ENCODE measurements at regions not wholly inside any gene's neighbourhood (a gene's known extent, or its start where the extent isn't known, plus 50 kb on each side); places are given as distances from the start of the nearest gene placed in this dataset.

DNA sequence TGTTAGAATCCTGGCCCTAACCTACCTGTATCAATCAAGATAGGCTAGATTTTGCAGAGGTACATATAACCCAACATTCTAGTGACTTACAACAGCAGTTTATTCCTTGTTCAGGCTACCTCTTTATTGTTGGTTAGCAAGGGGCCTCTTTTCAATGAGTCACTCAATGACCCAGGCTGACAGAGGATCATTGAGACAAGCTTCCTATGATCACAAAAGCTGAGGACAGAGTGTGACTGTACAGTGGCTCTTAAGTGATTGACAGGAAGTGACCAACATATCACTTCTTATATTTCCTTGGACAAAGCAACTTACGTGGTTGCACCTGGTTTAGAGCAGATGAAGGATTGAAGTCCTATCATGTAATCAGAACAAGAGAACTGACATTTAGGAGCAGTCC, 740.9 kb downstream of the FRK start:
- Mint-ChIP-seq H3K4me3 (no peak overlapping the region), H3K27me3 (ENCODE audit: low read depth) (no peaks in the 10 kb centered on the region), H3K27ac (no peak overlapping the region)

DNA sequence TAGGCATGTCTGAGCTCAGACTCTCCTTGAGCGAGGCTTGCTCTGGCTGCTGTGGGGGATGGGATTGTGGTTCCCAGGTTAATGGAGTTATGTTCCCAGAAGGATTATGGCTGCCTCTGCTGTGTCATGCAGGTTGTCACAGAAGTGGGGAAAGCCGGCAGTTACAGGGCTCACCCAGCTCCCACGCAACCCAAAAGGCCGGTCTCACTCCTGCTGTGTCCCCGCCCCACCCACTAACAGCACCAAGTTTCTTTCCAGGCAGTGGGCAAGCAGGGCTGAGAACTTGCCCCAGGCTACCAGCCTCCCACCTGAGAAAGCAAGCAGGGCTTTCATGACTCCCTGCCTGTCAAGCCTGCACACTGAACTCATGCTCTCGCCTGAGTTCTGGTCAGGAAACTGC, 750.5 kb downstream of the FRK start:
- H3K9me3 Mint-ChIP-seq = peaks cover 39% of the 10 kb centered on the region
- no peak overlapping the region for H3K4me3 Mint-ChIP-seq
- no peaks in the 10 kb centered on the region for H3K4me1 Mint-ChIP-seq (ENCODE audit: low read depth)
- H3K27ac Mint-ChIP-seq = no peak overlapping the region
- no peak for DNase-seq (ENCODE audit: low spot score)
- H3K27me3 Mint-ChIP-seq (ENCODE audit: low read depth) = no peaks in the 10 kb centered on the region
- H3K36me3 Mint-ChIP-seq (ENCODE audit: low read depth) = no peaks in the 10 kb centered on the region

More for the DNA sequence above, 740.9 kb downstream of the FRK start:
- no peak for DNase-seq (ENCODE audit: low spot score)
- no peaks in the 10 kb centered on the region for H3K9me3 Mint-ChIP-seq
- H3K36me3 Mint-ChIP-seq (ENCODE audit: low read depth) = no peaks in the 10 kb centered on the region
- no peaks in the 10 kb centered on the region for H3K4me1 Mint-ChIP-seq (ENCODE audit: low read depth)

DNA sequence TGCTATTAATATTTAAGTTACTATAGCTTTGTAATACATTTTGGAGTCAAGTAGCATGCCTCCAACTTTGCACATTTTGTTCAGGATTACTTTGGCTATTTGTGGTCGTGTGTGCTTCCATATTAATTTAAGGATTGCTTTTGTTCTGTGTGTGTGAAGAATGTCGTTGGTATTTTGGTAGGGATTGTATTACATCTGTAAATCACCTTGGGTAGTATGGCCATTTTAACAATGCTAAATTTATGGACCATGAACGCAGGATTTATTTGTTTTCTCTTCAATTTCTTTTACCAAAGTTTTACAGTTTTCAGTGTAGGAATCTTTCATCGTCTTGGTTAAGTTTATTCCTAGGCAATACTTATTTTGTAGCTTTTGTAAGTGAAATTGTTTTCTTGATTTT, 758.0 kb downstream of the FRK start:
- Mint-ChIP-seq H3K4me3 (no peak overlapping the region), H3K9me3 (peaks cover 29% of the 10 kb centered on the region), H3K27ac (no peak overlapping the region), H3K36me3 (ENCODE audit: low read depth) (no peaks in the 10 kb centered on the region), H3K27me3 (ENCODE audit: low read depth) (no peaks in the 10 kb centered on the region), H3K4me1 (ENCODE audit: low read depth) (no peaks in the 10 kb centered on the region)
- DNase-seq (ENCODE audit: low spot score) = no peak

DNA sequence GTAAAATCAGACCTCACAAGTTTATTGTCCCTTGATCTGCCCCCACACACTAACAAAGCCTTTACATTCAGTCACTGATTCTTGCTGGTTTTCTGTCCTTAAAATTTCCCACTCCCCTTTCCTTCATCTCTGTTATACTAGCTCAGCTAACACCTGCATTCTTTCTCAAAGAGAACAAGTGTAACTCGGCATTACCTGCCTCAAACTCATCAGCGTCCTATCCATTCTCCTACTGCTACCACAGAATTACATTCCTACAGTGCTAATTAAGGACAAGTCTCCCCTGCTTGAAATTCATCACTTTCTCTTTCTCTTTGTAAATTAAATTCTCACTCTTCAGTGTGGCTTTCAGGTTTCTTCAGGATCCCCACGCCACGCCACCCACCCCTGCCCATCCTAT, 773.2 kb downstream of the FRK start:
- Mint-ChIP-seq H3K27me3 (ENCODE audit: low read depth) (no peaks in the 10 kb centered on the region), H3K27ac (no peak overlapping the region), H3K36me3 (ENCODE audit: low read depth) (no peaks in the 10 kb centered on the region), H3K4me1 (ENCODE audit: low read depth) (no peaks in the 10 kb centered on the region), H3K4me3 (no peak overlapping the region), H3K9me3 (peaks cover 7% of the 10 kb centered on the region)
- DNase-seq (ENCODE audit: low spot score) = no peak

DNA sequence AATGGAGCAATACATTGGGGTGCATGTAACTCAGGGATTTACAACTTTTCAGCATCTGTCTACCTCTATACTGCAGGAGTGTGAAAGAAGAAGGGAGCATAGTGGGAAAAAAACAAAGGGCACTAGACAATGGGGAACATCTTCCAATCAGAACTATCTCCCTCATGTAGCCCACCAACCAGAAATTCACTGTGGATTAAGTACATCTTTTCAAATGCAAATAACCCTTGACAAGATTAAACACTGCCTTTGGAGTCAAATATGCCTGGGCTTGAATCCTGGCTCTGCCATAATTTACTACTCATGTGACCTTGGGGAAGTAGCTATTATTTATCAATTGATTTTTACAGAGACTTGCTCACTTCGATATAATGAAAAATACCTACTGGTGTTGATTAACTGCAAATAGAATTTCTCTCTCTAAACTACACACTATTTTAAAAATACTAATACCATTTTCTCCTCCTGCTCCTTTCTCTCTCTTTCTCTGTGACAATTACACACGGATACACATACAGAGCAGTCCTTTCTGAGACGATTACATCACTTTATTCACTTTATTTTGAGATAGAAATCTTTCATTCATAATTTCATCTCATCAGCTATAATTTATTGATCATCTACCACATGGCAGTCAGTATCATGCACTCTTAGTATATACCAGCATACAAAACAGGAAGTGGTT, 783.7 kb downstream of the FRK start:
- Mint-ChIP-seq H3K9me3 (peaks cover 5% of the 10 kb centered on the region), H3K27me3 (ENCODE audit: low read depth) (no peaks in the 10 kb centered on the region), H3K36me3 (ENCODE audit: low read depth) (no peaks in the 10 kb centered on the region), H3K4me1 (ENCODE audit: low read depth) (no peaks in the 10 kb centered on the region), H3K27ac (no peak overlapping the region), H3K4me3 (no peak overlapping the region)
- DNase-seq (ENCODE audit: low spot score) = no peak

- DNase-seq (ENCODE audit: low spot score) = no peak
- Mint-ChIP-seq H3K4me1 (ENCODE audit: low read depth) (no peaks in the 10 kb centered on the region), H3K36me3 (ENCODE audit: low read depth) (no peaks in the 10 kb centered on the region), H3K27ac (no peak overlapping the region), H3K27me3 (ENCODE audit: low read depth) (no peaks in the 10 kb centered on the region), H3K9me3 (peaks cover 15% of the 10 kb centered on the region), H3K4me3 (no peak overlapping the region)
Observed at GRCh38 chr6:115272311-115272710, 788.4 kb downstream of the FRK start.

DNA sequence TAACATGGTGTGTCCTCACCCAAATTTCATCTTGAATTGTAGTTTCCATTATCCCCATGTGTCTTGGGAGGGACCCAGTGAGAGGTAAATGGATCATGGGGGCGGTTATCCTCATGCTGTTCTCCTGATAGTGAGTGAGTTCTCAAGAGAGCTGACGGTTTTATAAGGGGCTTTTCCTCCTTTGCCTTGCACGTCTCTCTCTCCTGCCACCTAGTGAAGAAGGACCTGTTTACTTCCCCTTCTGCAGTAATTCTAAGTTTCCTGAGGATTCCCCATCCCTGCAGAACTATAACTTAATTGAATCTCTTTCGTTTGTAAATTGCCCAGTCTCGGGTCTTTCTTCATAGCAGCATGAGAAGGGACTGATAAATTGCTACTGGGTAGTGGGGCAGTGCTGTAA, 789.3 kb downstream of the FRK start:
- peaks cover 19% of the 10 kb centered on the region for H3K9me3 Mint-ChIP-seq
- DNase-seq (ENCODE audit: low spot score) = no peak
- H3K27me3 Mint-ChIP-seq (ENCODE audit: low read depth) = no peaks in the 10 kb centered on the region
- H3K27ac Mint-ChIP-seq = no peak overlapping the region
- no peak overlapping the region for H3K4me3 Mint-ChIP-seq
- no peaks in the 10 kb centered on the region for H3K4me1 Mint-ChIP-seq (ENCODE audit: low read depth)
- no peaks in the 10 kb centered on the region for H3K36me3 Mint-ChIP-seq (ENCODE audit: low read depth)

DNA sequence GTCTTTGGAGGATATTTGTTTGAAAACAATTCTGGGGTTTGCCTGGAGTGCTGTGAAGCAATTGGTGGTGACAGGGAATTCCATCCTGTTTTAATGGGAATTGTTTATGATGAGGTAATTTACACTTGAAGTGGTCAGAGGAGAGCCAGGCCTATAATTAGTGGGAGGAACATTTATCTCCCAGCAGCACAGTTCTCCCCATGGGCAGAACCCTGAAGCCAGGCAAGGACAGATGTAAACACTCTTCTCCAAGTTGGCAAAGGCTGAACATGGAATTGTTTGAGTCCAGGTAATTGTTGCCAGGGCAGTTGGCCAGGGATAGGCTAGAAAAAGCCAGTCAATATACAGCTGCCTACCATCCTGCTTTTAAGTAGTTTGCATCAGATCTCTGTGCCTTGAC, 789.7 kb downstream of the FRK start:
- H3K4me1 Mint-ChIP-seq (ENCODE audit: low read depth) = no peaks in the 10 kb centered on the region
- no peaks in the 10 kb centered on the region for H3K27me3 Mint-ChIP-seq (ENCODE audit: low read depth)
- no peak overlapping the region for H3K4me3 Mint-ChIP-seq
- DNase-seq (ENCODE audit: low spot score) = no peak
- no peak overlapping the region for H3K27ac Mint-ChIP-seq
- no peaks in the 10 kb centered on the region for H3K36me3 Mint-ChIP-seq (ENCODE audit: low read depth)
- peaks cover 23% of the 10 kb centered on the region for H3K9me3 Mint-ChIP-seq

GRCh38 chr6:115241373-115241772, 819.3 kb downstream of the FRK start:
- no peak for DNase-seq (ENCODE audit: low spot score)
- Mint-ChIP-seq H3K36me3 (ENCODE audit: low read depth) (no peaks in the 10 kb centered on the region), H3K9me3 (peaks cover 19% of the 10 kb centered on the region), H3K4me3 (no peak overlapping the region), H3K27me3 (ENCODE audit: low read depth) (no peaks in the 10 kb centered on the region), H3K4me1 (ENCODE audit: low read depth) (no peaks in the 10 kb centered on the region), H3K27ac (no peak overlapping the region)

DNA sequence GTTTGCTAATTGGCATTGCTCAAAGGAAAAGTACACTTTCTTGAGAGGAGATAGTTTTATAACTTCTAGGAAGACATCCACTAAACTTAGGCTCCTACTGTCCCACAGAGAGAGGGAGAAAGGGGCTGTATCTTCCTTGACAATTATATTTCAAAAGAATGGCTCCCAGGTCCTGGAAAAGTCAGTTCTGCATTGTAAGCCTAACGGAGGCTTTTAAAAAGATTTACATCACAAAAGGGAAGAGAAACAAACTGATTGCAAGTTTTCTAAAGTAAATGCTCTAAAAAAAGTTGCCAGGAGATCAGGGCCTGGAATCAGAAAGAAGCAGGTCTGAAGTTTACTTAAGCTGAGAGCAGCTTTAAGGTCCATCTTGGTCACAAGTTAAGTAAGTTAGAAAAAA, 839.5 kb downstream of the FRK start:
- no peaks in the 10 kb centered on the region for H3K36me3 Mint-ChIP-seq (ENCODE audit: low read depth)
- DNase-seq (ENCODE audit: low spot score) = no peak
- peaks cover 11% of the 10 kb centered on the region for H3K9me3 Mint-ChIP-seq
- H3K4me1 Mint-ChIP-seq (ENCODE audit: low read depth) = no peaks in the 10 kb centered on the region
- H3K4me3 Mint-ChIP-seq = no peak overlapping the region
- no peaks in the 10 kb centered on the region for H3K27me3 Mint-ChIP-seq (ENCODE audit: low read depth)
- no peak overlapping the region for H3K27ac Mint-ChIP-seq

DNA sequence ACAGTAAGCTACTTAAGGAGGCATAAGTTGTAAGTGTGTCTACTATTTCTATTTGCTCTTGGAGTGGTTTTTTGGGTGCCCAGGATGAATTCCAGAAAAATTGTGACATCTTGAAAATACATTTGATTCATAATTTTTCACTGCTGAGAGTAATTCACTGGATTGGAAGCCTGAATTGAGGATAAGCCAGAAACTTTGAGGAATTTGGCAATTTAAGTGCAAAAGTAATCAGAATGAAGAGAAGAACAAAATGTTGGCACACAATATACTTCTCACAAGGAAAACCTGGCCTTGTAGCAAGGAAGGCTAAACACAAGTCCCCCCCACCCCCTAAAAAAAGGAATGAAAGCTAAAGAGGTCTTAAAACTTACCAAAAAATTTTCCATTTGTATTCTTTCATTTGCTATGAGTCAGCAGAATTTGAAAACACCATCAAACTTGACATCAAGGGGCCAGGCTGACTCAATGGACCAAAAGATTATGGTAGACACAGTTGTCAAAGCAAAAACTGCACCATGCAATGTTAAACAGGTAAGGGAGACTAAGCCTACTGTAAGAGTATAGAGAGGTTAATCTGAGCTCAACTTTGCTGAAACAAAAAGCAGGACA, 840.0 kb downstream of the FRK start:
- H3K36me3 Mint-ChIP-seq (ENCODE audit: low read depth) = no peaks in the 10 kb centered on the region
- no peak overlapping the region for H3K27ac Mint-ChIP-seq
- H3K4me3 Mint-ChIP-seq = no peak overlapping the region
- peaks cover 14% of the 10 kb centered on the region for H3K9me3 Mint-ChIP-seq
- no peaks in the 10 kb centered on the region for H3K4me1 Mint-ChIP-seq (ENCODE audit: low read depth)
- DNase-seq (ENCODE audit: low spot score) = no peak
- no peaks in the 10 kb centered on the region for H3K27me3 Mint-ChIP-seq (ENCODE audit: low read depth)

DNA sequence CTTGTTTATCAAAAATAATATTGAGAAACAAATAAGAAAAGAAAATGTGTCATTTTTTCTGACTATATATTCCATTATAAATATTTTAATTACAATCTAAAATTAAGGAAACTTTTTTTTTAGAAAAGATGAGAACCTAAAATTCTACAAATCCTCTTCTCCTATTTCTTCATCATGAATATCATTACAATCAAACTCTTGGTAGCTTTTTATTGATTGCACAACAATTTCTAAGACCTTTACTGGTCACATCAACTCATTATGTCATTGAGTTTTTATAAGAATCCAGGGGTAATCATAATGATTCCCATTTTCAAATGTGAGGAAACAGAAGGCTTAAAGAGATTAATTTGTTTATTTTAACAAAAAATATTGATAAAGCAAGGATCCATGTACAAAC, 841.0 kb downstream of the FRK start:
- Mint-ChIP-seq H3K4me3 (no peak overlapping the region), H3K4me1 (ENCODE audit: low read depth) (no peaks in the 10 kb centered on the region), H3K36me3 (ENCODE audit: low read depth) (no peaks in the 10 kb centered on the region), H3K9me3 (peaks cover 10% of the 10 kb centered on the region), H3K27me3 (ENCODE audit: low read depth) (no peaks in the 10 kb centered on the region), H3K27ac (no peak overlapping the region)
- no peak for DNase-seq (ENCODE audit: low spot score)

DNA sequence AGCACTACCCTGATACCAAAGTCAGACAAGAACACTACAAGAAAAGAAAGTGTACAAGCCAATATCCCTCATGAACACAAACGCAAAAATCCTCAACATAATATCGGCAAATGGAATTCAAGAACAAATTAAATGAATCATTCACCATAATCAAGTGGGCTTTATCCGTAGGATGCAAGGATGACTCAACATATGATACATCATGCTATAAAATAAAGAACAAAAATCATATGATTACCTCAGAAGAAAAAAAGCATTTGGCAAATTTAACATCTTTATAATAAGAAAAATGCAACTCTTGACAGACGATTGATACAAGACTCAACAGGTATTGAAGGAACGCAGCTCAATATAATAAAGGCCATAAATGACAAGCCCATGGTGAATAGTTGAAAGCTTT, 843.9 kb downstream of the FRK start:
- Mint-ChIP-seq H3K27me3 (ENCODE audit: low read depth) (no peaks in the 10 kb centered on the region), H3K4me3 (no peak overlapping the region), H3K9me3 (peaks cover 17% of the 10 kb centered on the region), H3K36me3 (ENCODE audit: low read depth) (no peaks in the 10 kb centered on the region), H3K4me1 (ENCODE audit: low read depth) (no peaks in the 10 kb centered on the region), H3K27ac (no peak overlapping the region)
- no peak for DNase-seq (ENCODE audit: low spot score)

GRCh38 chr6:115214283-115214682, 846.4 kb downstream of the FRK start:
- Mint-ChIP-seq H3K4me3 (no peak overlapping the region), H3K36me3 (ENCODE audit: low read depth) (no peaks in the 10 kb centered on the region), H3K9me3 (peaks cover 30% of the 10 kb centered on the region), H3K27me3 (ENCODE audit: low read depth) (no peaks in the 10 kb centered on the region), H3K27ac (no peak overlapping the region), H3K4me1 (ENCODE audit: low read depth) (no peaks in the 10 kb centered on the region)
- no peak for DNase-seq (ENCODE audit: low spot score)

DNA sequence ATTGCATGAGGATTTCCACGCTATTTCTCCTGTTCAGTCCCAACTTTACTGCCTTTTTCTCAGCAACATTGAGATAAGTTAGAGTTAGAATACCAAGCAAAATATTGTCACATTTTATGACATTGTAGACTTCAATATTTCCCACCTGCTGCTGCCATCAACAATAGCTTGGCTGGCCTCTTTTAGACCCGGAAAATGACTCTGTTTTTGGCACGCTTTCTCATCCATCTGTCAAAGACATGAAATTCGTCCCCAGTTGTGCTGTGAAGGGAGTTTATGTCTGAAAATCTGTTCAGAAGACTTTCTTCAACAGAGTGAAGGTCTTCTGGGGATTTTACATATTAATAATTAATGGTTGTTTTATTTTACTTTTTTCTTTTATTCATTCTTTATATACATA, 857.3 kb downstream of the FRK start:
- Mint-ChIP-seq H3K9me3 (peaks cover 27% of the 10 kb centered on the region), H3K27me3 (ENCODE audit: low read depth) (no peaks in the 10 kb centered on the region), H3K4me3 (no peak overlapping the region), H3K27ac (no peak overlapping the region), H3K36me3 (ENCODE audit: low read depth) (no peaks in the 10 kb centered on the region), H3K4me1 (ENCODE audit: low read depth) (no peaks in the 10 kb centered on the region)
- DNase-seq (ENCODE audit: low spot score) = no peak

Measured in T-helper 2 cell treated with Interferon-gamma antibody and Interleukin-4, amounts not matched to agents 5 μg/mL and 100 μg/mL, for 36 hours (primary cell).